SK-N-SH (cell line): ENCODE measurements at regions not wholly inside any gene's neighbourhood (a gene's known extent, or its start where the extent isn't known, plus 50 kb on each side); places are given as distances from the start of the nearest gene placed in this dataset.

ENCODE experiments used
- CTCF ChIA-PET: fragments of 300-600, 350-600 bp; formaldehyde crosslinking; extraction: SDS; loops from one replicate; lab custom pipeline; 2021; lab: Yijun Ruan, JAX
- POLR2A ChIA-PET: fragments of 350-600 bp; sonication (Branson Sonifier 250); formaldehyde crosslinking; extraction: SDS; loops from one replicate; lab custom pipeline; 2020; ENCODE audit warnings: antibody characterized with exemption, inconsistent platforms; lab: Yijun Ruan, JAX
- DNase-seq: peaks from one replicate; pipeline ENCODE4 v3.0.0; 2012
- H2AFZ ChIP-seq: fragments of 200-600 bp; sonication (generic); 2 replicates; pipeline ENCODE4 v1.8.1; 2016; ENCODE audit warnings: antibody characterized with exemption, mild to moderate bottlenecking, low read depth
- H3F3A ChIP-seq: fragments of 200-600 bp; sonication (generic); replicated peaks from 2 replicates; pipeline ENCODE3; 2016; ENCODE audit warnings: antibody characterized with exemption, mild to moderate bottlenecking; ENCODE audit not compliant: insufficient read depth
- H3K27ac ChIP-seq, 2 experiments: fragments of 200-500 bp in 1 of 2; fragments of 200-600 bp in 1 of 2; sonication (Bioruptor generic) in 1 of 2; sonication (generic), shearing (Covaris generic) in 1 of 2; 2 replicates each; pipeline versions ENCODE4 v1.5.1 to v1.6.1; 2014 to 2016; ENCODE audit warnings: low read depth in 2 of 2, inconsistent platforms in 1 of 2, low read length in 1 of 2, mild to moderate bottlenecking in 1 of 2, mixed read lengths in 1 of 2
- H3K27me3 ChIP-seq: fragments of 200-600 bp; sonication (generic), shearing (Covaris generic); 2 replicates; pipeline ENCODE4 v1.6.1; 2016; ENCODE audit warnings: mixed run types; ENCODE audit not compliant: insufficient read depth
- H3K36me3 ChIP-seq, 2 experiments: fragments of 200-500 bp in 1 of 2; fragments of 200-600 bp in 1 of 2; sonication (Bioruptor generic) in 1 of 2; sonication (generic) in 1 of 2; replicated peaks in 1 of 2; 2 replicates each; pipeline versions ENCODE3 to v1.5.1; 2014 to 2016; ENCODE audit warnings: low read length in 1 of 2, mild to moderate bottlenecking in 1 of 2; ENCODE audit not compliant: insufficient read depth in 2 of 2, control insufficient read depth in 1 of 2
- H3K4me1 ChIP-seq, 2 experiments: fragments of 200-500 bp in 1 of 2; fragments of 200-600 bp in 1 of 2; sonication (Bioruptor generic) in 1 of 2; sonication (generic), shearing (Covaris generic) in 1 of 2; 2 replicates each; pipeline versions ENCODE4 v1.5.1 to v1.6.1; 2014 to 2016; ENCODE audit warnings: low read depth in 1 of 2, low read length in 1 of 2, mixed run types in 1 of 2; ENCODE audit not compliant: insufficient read depth in 2 of 2, control insufficient read depth in 1 of 2
- H3K4me2 ChIP-seq: fragments of 200-600 bp; sonication (generic), shearing (Covaris generic); 2 replicates; pipeline ENCODE4 v1.6.1; 2017; ENCODE audit warnings: mixed run types
- H3K4me3 ChIP-seq, 2 experiments: fragments of 200-500 bp in 1 of 2; fragments of 200-600 bp in 1 of 2; sonication (Bioruptor generic) in 1 of 2; sonication (generic), shearing (Covaris generic) in 1 of 2; 2 replicates each; pipeline versions ENCODE4 v1.5.1 to v1.8.1; 2014 to 2016; ENCODE audit warnings: low read depth in 2 of 2, inconsistent platforms in 1 of 2, low read length in 1 of 2, mild to moderate bottlenecking in 1 of 2, mixed read lengths in 1 of 2, moderate library complexity in 1 of 2
- H3K79me2 ChIP-seq: fragments of 200-600 bp; sonication (generic); 2 replicates; pipeline ENCODE4 v1.8.1; 2017; ENCODE audit warnings: mild to moderate bottlenecking; ENCODE audit not compliant: insufficient read depth
- H3K9ac ChIP-seq: fragments of 200-600 bp; sonication (generic); 2 replicates; pipeline ENCODE4 v1.6.1; 2017; ENCODE audit warnings: mixed run types
- H3K9me2 ChIP-seq: fragments of 200-600 bp; sonication (generic); 2 replicates; pipeline ENCODE4 v1.6.1; 2017; ENCODE audit warnings: mixed run types
- H3K9me3 ChIP-seq: fragments of 200-600 bp; sonication (generic); 2 replicates; pipeline ENCODE4 v1.6.1; 2017; ENCODE audit warnings: mixed run types, mild to moderate bottlenecking, moderate library complexity
- H4K20me1 ChIP-seq: fragments of 200-600 bp; sonication (generic); 2 replicates; pipeline ENCODE4 v1.6.1; 2017; ENCODE audit warnings: mild to moderate bottlenecking, mixed run types; ENCODE audit not compliant: insufficient read depth
- CHD2 ChIP-seq: fragments of 150-350 bp; IDR thresholded peaks from 2 replicates; pipeline ENCODE4 v1.6.1; 2018; ENCODE audit warnings: low read length; ENCODE audit not compliant: partially characterized antibody
- ELF1 ChIP-seq: IDR thresholded peaks from 2 replicates; pipeline ENCODE4 v1.4.0; 2012
- EP300 ChIP-seq, 2 experiments: IDR thresholded peaks; 2 replicates each; pipeline versions ENCODE4 v1.4.0 to v1.6.1; 2012; ENCODE audit warnings: borderline replicate concordance in 1 of 2, low read depth in 1 of 2, low read length in 1 of 2
- FOSL2 ChIP-seq: IDR thresholded peaks from 2 replicates; pipeline ENCODE4 v1.4.0; 2012; ENCODE audit warnings: low read depth, mild to moderate bottlenecking, moderate library complexity, borderline replicate concordance
- FOXJ3 ChIP-seq: sonication (generic); formaldehyde crosslinking; IDR thresholded peaks from 2 replicates; pipeline ENCODE4 v1.5.1; 2020; ENCODE audit warnings: mild to moderate bottlenecking, missing genetic modification reagents
- FOXM1 ChIP-seq: IDR thresholded peaks from 2 replicates; pipeline ENCODE4 v1.4.0; 2012; ENCODE audit warnings: low read depth, mild to moderate bottlenecking
- GABPA ChIP-seq: IDR thresholded peaks from 2 replicates; pipeline ENCODE4 v1.4.0; 2012; ENCODE audit warnings: low read depth, mild to moderate bottlenecking
- JUND ChIP-seq: IDR thresholded peaks from 2 replicates; pipeline ENCODE4 v1.4.0; 2012
- NFIC ChIP-seq: IDR thresholded peaks from 2 replicates; pipeline ENCODE4 v1.4.0; 2012; ENCODE audit warnings: borderline replicate concordance
- NRF1 ChIP-seq: IDR thresholded peaks from 2 replicates; pipeline ENCODE4 v1.6.1; 2012; ENCODE audit warnings: low read depth, mild to moderate bottlenecking, low read length
- POLR2AphosphoS5 ChIP-seq: IDR thresholded peaks from 2 replicates; pipeline ENCODE4 v1.6.1; 2012; ENCODE audit warnings: low read depth, low read length
- RCOR1 ChIP-seq: fragments of 150-350 bp; IDR thresholded peaks from 2 replicates; pipeline ENCODE4 v1.6.1; 2017; ENCODE audit warnings: antibody characterized with exemption, low read length
- TAF1 ChIP-seq: IDR thresholded peaks from 2 replicates; pipeline ENCODE4 v1.6.1; 2012; ENCODE audit warnings: low read depth, mild to moderate bottlenecking, low read length, moderate library complexity, borderline replicate concordance
- YY1 ChIP-seq: IDR thresholded peaks from 2 replicates; pipeline ENCODE4 v1.4.0; 2012; ENCODE audit warnings: low read depth, mild to moderate bottlenecking
- WGBS: methylation state at CpG from one replicate; pipeline ENCODE4 v1.1.6; 2017; ENCODE audit warnings: low lambda C conversion rate; 5-methylcytosine and 5-hydroxymethylcytosine counted together
- TF ChIP-seq, protein P1 (sequence below): IDR thresholded peaks from 2 replicates; pipeline ENCODE4 v1.6.1; 2012; ENCODE audit warnings: mild to moderate bottlenecking, low read depth, low read length, moderate library complexity
- TF ChIP-seq, protein P2 (sequence below): IDR thresholded peaks from 2 replicates; pipeline ENCODE4; 2012
- TF ChIP-seq, protein P3 (sequence below): IDR thresholded peaks from 2 replicates; pipeline ENCODE4 v1.4.0; 2012; ENCODE audit warnings: low read depth, borderline replicate concordance
- TF ChIP-seq, protein P4 (sequence below): IDR thresholded peaks from 2 replicates; pipeline ENCODE4 v1.4.0; 2012; ENCODE audit warnings: low read depth, borderline replicate concordance

DNA sequence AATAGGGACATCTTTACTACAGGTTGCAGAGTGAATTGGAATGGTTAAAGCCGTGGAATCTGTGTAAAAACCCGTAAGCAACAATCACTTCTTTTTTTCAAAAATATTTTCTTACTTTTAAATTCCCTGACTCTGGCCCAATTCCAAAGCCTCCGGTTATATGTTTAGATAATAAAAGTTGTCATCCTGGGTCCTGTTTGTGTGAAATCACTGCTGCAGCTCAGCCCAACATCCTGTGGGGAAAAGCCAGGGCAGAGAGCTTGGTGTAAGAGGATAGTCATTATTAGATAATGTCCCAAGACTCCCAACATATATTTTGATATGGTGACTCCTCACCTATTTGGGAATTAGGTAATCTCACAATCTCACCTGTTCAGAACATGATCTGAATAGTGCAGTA is 586.0 kb upstream of the BRINP1 start (continued):
- TF ChIP-seq, protein P1, sequence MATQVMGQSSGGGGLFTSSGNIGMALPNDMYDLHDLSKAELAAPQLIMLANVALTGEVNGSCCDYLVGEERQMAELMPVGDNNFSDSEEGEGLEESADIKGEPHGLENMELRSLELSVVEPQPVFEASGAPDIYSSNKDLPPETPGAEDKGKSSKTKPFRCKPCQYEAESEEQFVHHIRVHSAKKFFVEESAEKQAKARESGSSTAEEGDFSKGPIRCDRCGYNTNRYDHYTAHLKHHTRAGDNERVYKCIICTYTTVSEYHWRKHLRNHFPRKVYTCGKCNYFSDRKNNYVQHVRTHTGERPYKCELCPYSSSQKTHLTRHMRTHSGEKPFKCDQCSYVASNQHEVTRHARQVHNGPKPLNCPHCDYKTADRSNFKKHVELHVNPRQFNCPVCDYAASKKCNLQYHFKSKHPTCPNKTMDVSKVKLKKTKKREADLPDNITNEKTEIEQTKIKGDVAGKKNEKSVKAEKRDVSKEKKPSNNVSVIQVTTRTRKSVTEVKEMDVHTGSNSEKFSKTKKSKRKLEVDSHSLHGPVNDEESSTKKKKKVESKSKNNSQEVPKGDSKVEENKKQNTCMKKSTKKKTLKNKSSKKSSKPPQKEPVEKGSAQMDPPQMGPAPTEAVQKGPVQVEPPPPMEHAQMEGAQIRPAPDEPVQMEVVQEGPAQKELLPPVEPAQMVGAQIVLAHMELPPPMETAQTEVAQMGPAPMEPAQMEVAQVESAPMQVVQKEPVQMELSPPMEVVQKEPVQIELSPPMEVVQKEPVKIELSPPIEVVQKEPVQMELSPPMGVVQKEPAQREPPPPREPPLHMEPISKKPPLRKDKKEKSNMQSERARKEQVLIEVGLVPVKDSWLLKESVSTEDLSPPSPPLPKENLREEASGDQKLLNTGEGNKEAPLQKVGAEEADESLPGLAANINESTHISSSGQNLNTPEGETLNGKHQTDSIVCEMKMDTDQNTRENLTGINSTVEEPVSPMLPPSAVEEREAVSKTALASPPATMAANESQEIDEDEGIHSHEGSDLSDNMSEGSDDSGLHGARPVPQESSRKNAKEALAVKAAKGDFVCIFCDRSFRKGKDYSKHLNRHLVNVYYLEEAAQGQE = no peak
- no peak for TF ChIP-seq FOSL2

DNA sequence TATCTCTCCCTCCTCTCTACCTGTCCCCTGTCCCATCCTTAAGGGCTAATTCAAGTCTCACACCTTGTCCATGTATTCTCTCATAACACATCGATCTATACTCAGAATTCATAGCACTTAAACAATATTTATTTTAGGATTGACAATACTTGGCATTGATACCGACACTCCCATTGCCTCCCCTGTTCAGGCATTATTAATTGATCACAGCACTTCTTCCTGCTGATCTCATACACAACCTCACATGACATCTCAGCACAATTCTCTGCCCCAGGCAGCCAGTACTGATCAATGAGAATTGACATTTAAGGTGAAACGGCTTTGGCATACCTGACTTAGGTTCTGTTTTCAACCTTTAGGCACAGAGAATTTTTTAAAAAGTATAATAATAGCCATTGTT is 582.4 kb upstream of the BRINP1 start:
- POLR2A ChIA-PET = no interaction called here
- no peak overlapping the region for H3K4me3 ChIP-seq
- no peaks in the 10 kb centered on the region for H3K4me1 ChIP-seq
- H3K36me3 ChIP-seq = no peaks in the 10 kb centered on the region
- no peak overlapping the region for H3K4me2 ChIP-seq
- no peaks in the 10 kb centered on the region for H3K27me3 ChIP-seq
- H3K9ac ChIP-seq = no peak overlapping the region
- 15% methylated on average over 3 of the region's 3 CpGs for WGBS
- no peaks in the 10 kb centered on the region for H3F3A ChIP-seq
- no peaks in the 10 kb centered on the region for H3K9me2 ChIP-seq
- H4K20me1 ChIP-seq = no peaks in the 10 kb centered on the region
- CTCF ChIA-PET = interaction anchor here (4.0 kb wide), 1 partner anchor 18 kb away, joined by 13 read pairs; no protein-coding TSS in a partner anchor
- no peak overlapping the region for H2AFZ ChIP-seq
- no peaks in the 10 kb centered on the region for H3K79me2 ChIP-seq
- no peak overlapping the region for H3K27ac ChIP-seq
- no peaks in the 10 kb centered on the region for H3K9me3 ChIP-seq
- TF ChIP-seq NRF1 = no peak
- no peak for TF ChIP-seq YY1
- no peak for TF ChIP-seq TAF1
- TF ChIP-seq CHD2 = no peak
- TF ChIP-seq FOXJ3 (CRISPR knock-in tag) = no peak
- TF ChIP-seq NFIC = no peak
- TF ChIP-seq EP300 (IDR thresholded peaks at IDR 0.05; ENCODE audit: borderline replicate concordance in 1 of 2, low read depth in 1 of 2, low read length in 1 of 2) = no peak
- TF ChIP-seq, protein P1 = no peak
- TF ChIP-seq GABPA = no peak
- TF ChIP-seq JUND = no peak
- no peak for TF ChIP-seq FOXM1
- no peak for TF ChIP-seq RCOR1
- no peak for TF ChIP-seq FOSL2
- TF ChIP-seq, protein P2, sequence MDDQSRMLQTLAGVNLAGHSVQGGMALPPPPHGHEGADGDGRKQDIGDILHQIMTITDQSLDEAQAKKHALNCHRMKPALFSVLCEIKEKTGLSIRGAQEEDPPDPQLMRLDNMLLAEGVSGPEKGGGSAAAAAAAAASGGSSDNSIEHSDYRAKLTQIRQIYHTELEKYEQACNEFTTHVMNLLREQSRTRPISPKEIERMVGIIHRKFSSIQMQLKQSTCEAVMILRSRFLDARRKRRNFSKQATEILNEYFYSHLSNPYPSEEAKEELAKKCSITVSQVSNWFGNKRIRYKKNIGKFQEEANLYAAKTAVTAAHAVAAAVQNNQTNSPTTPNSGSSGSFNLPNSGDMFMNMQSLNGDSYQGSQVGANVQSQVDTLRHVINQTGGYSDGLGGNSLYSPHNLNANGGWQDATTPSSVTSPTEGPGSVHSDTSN = no peak
- no peak for TF ChIP-seq ELF1
- TF ChIP-seq, protein P3, sequence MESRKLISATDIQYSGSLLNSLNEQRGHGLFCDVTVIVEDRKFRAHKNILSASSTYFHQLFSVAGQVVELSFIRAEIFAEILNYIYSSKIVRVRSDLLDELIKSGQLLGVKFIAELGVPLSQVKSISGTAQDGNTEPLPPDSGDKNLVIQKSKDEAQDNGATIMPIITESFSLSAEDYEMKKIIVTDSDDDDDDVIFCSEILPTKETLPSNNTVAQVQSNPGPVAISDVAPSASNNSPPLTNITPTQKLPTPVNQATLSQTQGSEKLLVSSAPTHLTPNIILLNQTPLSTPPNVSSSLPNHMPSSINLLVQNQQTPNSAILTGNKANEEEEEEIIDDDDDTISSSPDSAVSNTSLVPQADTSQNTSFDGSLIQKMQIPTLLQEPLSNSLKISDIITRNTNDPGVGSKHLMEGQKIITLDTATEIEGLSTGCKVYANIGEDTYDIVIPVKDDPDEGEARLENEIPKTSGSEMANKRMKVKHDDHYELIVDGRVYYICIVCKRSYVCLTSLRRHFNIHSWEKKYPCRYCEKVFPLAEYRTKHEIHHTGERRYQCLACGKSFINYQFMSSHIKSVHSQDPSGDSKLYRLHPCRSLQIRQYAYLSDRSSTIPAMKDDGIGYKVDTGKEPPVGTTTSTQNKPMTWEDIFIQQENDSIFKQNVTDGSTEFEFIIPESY = no peak
- TF ChIP-seq, protein P4, sequence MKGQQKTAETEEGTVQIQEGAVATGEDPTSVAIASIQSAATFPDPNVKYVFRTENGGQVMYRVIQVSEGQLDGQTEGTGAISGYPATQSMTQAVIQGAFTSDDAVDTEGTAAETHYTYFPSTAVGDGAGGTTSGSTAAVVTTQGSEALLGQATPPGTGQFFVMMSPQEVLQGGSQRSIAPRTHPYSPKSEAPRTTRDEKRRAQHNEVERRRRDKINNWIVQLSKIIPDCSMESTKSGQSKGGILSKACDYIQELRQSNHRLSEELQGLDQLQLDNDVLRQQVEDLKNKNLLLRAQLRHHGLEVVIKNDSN = no peak
- TF ChIP-seq POLR2AphosphoS5 = no peak
- DNase-seq = no peak
